ENCODE measurements at regions not wholly inside any gene's neighbourhood (a gene's known extent, or its start where the extent isn't known, plus 50 kb on each side); places are given as distances from the start of the nearest gene placed in this dataset.

GRCh38 chr2:152961351-152961750, 242.9 kb downstream of the ARL6IP6 start:
- DNase-seq: no peak

- no peak for DNase-seq
These were observed 231.7 kb downstream of the ARL6IP6 start for GRCh38 chr2:152950126-152950525.

- no peak for DNase-seq
These were observed 225.7 kb downstream of the ARL6IP6 start for GRCh38 chr2:152944099-152944498.

- DNase-seq: no peak
These were observed 224.6 kb downstream of the ARL6IP6 start for GRCh38 chr2:152942940-152943440.

- no peak for DNase-seq
These were observed 212.1 kb downstream of the ARL6IP6 start for GRCh38 chr2:152930501-152930900.

- DNase-seq: no peak
These were observed 211.2 kb downstream of the ARL6IP6 start for GRCh38 chr2:152929628-152930027.

- peak; percentile 58 to 69 (median 63) for DNase-seq
These were observed 207.4 kb downstream of the ARL6IP6 start for GRCh38 chr2:152925547-152926448.

- no peak for DNase-seq
These were observed 206.3 kb downstream of the ARL6IP6 start for GRCh38 chr2:152924722-152925121.

- no peak for DNase-seq
These were observed 205.8 kb downstream of the ARL6IP6 start for GRCh38 chr2:152924219-152924618.

GRCh38 chr2:152920846-152921245, 202.4 kb downstream of the ARL6IP6 start:
- DNase-seq: no peak

- DNase-seq: no peak
These were observed 192.6 kb downstream of the ARL6IP6 start for GRCh38 chr2:152910970-152911369.

- DNase-seq: no peak
These were observed 188.6 kb downstream of the ARL6IP6 start for GRCh38 chr2:152907046-152907445.

GRCh38 chr2:152894051-152894450, 175.6 kb downstream of the ARL6IP6 start:
- DNase-seq: no peak

- DNase-seq: no peak
These were observed 172.3 kb downstream of the ARL6IP6 start for GRCh38 chr2:152890736-152891135.

GRCh38 chr2:152883951-152884487, 165.6 kb downstream of the ARL6IP6 start:
- DNase-seq: no peak

GRCh38 chr2:152881527-152881926, 163.1 kb downstream of the ARL6IP6 start:
- DNase-seq: no peak

- no peak for DNase-seq
These were observed 160.9 kb downstream of the ARL6IP6 start for GRCh38 chr2:152879275-152879674.

- no peak for DNase-seq
These were observed 157.6 kb downstream of the ARL6IP6 start for GRCh38 chr2:152875701-152876695.

- no peak for DNase-seq
These were observed 156.5 kb downstream of the ARL6IP6 start for GRCh38 chr2:152874955-152875354.

GRCh38 chr2:152870239-152870638, 151.8 kb downstream of the ARL6IP6 start:
- DNase-seq: no peak

GRCh38 chr2:152867397-152867796, 149.0 kb downstream of the ARL6IP6 start:
- DNase-seq: no peak

GRCh38 chr2:152864601-152865149, 146.3 kb downstream of the ARL6IP6 start:
- no peak for DNase-seq

GRCh38 chr2:152863826-152864225, 145.4 kb downstream of the ARL6IP6 start:
- DNase-seq: no peak

All from suppressor macrophage treated with lipopolysaccharide for 1 hour (primary cell).